ENCODE measurements at regions not wholly inside any gene's neighbourhood (a gene's known extent, or its start where the extent isn't known, plus 50 kb on each side); places are given as distances from the start of the nearest gene placed in this dataset.

- Histone ChIP-seq H3K9me3 (peaks cover 0 to 4% (median 0%) of the 10 kb centered on the region in 11 donors), H3K27ac (no peak overlapping the region), H3K36me3 (no peaks in the 10 kb centered on the region), H3K27me3 (no peaks in the 10 kb centered on the region), H3K4me1 (peaks cover 0 to 17% (median 7%) of the 10 kb centered on the region in 9 donors), H3K4me3 (no peak overlapping the region)
- WGBS, 2 donors: 69 to 72% methylated on average over 6 of the region's 6 CpGs
- DNase-seq (no peak), ATAC-seq (peak in 1 of 8 donors; percentile 41)
- intact Hi-C loops (cut with DNase I): loop anchor here in 1 of 10 donors (10.0 kb wide), 1 partner anchor 323 kb away; no protein-coding TSS in a partner anchor
- TF ChIP-seq, protein P1, sequence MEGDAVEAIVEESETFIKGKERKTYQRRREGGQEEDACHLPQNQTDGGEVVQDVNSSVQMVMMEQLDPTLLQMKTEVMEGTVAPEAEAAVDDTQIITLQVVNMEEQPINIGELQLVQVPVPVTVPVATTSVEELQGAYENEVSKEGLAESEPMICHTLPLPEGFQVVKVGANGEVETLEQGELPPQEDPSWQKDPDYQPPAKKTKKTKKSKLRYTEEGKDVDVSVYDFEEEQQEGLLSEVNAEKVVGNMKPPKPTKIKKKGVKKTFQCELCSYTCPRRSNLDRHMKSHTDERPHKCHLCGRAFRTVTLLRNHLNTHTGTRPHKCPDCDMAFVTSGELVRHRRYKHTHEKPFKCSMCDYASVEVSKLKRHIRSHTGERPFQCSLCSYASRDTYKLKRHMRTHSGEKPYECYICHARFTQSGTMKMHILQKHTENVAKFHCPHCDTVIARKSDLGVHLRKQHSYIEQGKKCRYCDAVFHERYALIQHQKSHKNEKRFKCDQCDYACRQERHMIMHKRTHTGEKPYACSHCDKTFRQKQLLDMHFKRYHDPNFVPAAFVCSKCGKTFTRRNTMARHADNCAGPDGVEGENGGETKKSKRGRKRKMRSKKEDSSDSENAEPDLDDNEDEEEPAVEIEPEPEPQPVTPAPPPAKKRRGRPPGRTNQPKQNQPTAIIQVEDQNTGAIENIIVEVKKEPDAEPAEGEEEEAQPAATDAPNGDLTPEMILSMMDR (IDR thresholded peaks at IDR 0.05): no peak
These were observed 117.0 kb upstream of the SLC4A4 start for GRCh38 chr4:71221510-71222466.

GRCh38 chr4:71222661-71223060 is 116.2 kb upstream of the SLC4A4 start:
- no peaks in the 10 kb centered on the region for H3K27me3 ChIP-seq
- H3K27ac ChIP-seq: no peak overlapping the region
- peaks cover 0 to 4% (median 0%) of the 10 kb centered on the region in 11 donors for H3K9me3 ChIP-seq
- intact Hi-C loops (cut with DNase I): loop anchor here in 1 of 10 donors (10.0 kb wide), 1 partner anchor 322 kb away; no protein-coding TSS in a partner anchor
- H3K4me1 ChIP-seq: peaks cover 0 to 12% (median 1%) of the 10 kb centered on the region in 9 donors
- ATAC-seq (no peak), DNase-seq (no peak)
- no peak overlapping the region for H3K4me3 ChIP-seq
- WGBS, 2 donors: 74% methylated on average over 2 of the region's 2 CpGs
- H3K36me3 ChIP-seq: no peaks in the 10 kb centered on the region
- TF ChIP-seq, protein P1 (IDR thresholded peaks at IDR 0.05): no peak

- peak in 5 of 8 donors; percentile 52 to 75 (median 60) for ATAC-seq
- 5% methylated on average over 9 of the region's 9 CpGs for WGBS, 2 donors
These were observed 109.1 kb upstream of the SLC4A4 start for GRCh38 chr4:71229477-71230270.

More at GRCh38 chr4:71229477-71230270, 109.1 kb upstream of the SLC4A4 start:
- no peaks in the 10 kb centered on the region for H3K27me3 ChIP-seq
- DNase-seq: no peak
- intact Hi-C loops (cut with DNase I): loop anchor here in 7 of 10 donors (2.0 to 10.0 kb wide), 10 partner anchors 25 to 485 kb away; no protein-coding TSS in a partner anchor
- H3K9me3 ChIP-seq: no peaks in the 10 kb centered on the region
- H3K4me1 ChIP-seq: peaks cover 0 to 45% (median 27%) of the 10 kb centered on the region in 9 donors
- H3K27ac ChIP-seq: peak overlapping the region in 7 of 10 donors; percentile 66 to 82 (median 76)
- no peaks in the 10 kb centered on the region for H3K36me3 ChIP-seq
- TF ChIP-seq, protein P1 (IDR thresholded peaks at IDR 0.05): peak; percentile 40 to 82 (median 70)
- peak overlapping the region in 2 of 10 donors; percentile 26 for H3K4me3 ChIP-seq
